HG02885 (cell line): ENCODE measurements at regions not wholly inside any gene's neighbourhood (a gene's known extent, or its start where the extent isn't known, plus 50 kb on each side); places are given as distances from the start of the nearest gene placed in this dataset.
"Not testable (repeated sequence)": the region's sequence is repeated elsewhere in the genome, so short reads cannot be mapped to it uniquely, and the experiment has no call there.

ENCODE experiments used
- ATAC-seq: cut with Tn5 transposase; IDR thresholded peaks from one replicate; pipeline ENCODE4 v1.9.1; 2021; ENCODE audit warnings: mild to moderate bottlenecking; ENCODE audit not compliant: unreplicated experiment, poor library complexity

DNA sequence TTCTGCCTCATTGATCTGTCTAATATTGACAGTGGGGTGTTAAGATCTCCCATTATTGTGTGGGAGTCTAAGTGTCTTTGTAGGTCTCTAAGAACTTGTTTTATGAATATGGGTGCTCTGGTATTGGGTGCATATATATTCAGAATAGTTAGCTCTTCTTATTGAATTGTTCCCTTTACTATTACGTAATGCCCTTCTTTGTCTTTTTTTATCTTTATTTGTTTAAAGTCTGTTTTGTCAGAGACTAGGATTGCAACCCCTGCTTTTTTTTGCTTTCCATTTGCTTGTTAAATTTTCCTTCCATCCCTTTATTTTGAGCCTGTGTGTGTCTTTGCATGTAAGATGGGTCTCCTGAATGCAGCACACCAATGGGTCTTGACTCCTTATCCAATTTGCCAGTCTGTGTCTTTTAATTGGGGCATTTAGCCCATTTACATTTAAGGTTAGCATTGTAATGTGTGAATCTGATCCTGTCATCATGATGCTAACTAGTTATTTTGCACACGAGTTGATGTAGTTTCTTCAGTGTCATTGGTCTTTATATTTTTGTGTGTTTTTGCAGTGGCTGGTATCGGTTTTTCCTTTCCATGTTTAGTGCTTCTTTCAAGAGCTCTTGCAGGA is 1126.0 kb upstream of the TMEM132C start:
- not testable (repeated sequence) for ATAC-seq

DNA sequence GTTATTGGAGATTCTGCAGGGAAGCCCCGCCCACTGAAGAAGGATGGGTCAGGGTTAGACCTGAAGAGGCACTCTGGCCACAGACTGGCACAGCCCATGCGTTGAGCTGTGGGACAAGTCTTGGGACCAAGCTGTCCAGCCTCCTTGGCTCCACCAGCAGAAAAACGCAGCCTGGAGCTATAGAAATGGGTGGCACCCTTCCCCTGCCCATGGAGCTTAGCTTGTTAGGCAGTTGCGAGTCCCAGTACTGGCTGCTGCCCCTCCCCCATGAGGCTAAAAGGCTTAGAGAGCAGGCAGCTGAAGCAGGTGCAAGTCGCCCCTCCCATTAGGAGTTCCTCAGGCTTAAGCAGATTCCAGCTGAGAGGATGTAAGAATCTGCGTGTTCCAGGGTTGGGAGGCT is 1124.0 kb upstream of the TMEM132C start:
- no peak for ATAC-seq

GRCh38 chr12:127144770-127145169 is 1122.2 kb upstream of the TMEM132C start:
- ATAC-seq = no peak

- ATAC-seq = no peak
Observed at GRCh38 chr12:127145241-127145928, 1121.6 kb upstream of the TMEM132C start.

DNA sequence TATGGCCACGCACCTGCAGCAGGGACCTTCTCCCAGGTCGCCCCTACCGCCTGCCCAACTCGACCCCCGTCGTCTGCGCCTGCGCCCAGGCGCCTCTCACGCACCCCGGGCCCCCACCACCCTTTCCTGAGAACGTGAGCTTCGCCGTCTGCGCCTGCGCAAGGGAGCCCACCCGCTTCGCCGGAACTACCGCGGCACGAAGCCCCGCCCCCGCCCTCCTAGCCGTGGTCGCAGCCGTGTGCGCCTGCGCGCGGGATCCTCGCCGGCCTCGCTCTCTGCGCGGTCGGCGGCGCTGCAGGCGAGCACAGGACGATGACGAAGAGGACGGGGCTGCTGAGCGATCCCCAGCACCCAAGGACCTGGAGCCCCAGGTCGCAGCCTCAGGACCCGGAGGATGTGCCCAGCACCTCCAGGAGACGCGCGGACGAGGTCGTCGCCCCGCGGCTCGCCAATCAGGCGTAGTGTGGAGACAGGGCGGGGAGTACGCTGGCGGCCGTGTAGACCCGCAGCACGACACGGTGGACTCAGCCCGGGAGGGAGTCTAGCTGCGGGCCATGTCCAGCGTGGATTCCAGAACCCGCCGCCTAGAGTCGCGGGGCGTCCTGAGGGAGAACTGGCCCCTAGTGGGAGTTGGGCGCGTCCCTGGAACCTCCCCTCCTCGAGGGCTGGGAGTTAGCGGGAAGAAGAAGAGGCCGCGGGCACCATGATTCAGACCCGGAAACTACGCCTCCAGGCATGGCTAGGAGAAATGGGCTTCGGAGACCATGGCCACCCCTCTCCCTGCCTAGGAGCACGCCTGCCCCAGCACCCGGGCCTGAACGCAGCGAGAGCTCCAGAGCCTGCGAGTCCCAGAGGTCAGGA is 1120.8 kb upstream of the TMEM132C start:
- no peak for ATAC-seq

DNA sequence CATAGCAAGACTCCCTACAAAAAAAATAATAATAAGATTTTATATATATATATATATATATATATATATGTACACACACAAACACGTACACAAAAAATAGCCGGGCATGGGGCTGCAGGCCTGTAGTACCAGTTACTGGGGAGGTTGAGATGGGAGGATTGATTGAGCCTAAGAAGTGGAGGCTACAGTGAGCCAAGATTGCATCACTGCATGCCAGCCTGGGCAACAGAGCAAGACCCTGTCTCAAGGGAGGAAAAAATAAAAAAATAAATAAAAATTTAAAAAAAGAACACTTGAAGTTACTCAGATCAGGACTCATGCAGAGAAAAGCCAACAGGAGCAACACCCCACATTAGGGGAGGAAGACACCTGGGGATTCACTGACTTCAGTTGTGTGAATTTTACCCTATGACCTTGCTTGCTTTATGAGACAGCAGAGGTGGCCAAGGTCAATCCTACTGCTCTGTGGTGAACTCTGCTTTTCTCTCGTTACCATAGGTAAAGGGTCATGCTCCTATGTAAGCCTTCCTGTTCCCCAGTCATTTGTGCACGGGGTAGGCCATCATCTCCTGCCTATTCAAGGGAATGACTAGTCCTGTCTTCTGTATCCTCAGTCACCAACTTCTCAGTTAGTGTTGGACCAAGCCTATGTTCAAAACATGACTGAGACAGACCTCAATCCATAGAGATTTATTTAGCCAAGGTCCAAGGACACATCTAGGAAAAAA is 1119.8 kb upstream of the TMEM132C start:
- ATAC-seq = no peak

GRCh38 chr12:127147724-127148123 is 1119.2 kb upstream of the TMEM132C start:
- ATAC-seq = no peak

GRCh38 chr12:127148318-127148717 is 1118.7 kb upstream of the TMEM132C start:
- ATAC-seq = no peak

DNA sequence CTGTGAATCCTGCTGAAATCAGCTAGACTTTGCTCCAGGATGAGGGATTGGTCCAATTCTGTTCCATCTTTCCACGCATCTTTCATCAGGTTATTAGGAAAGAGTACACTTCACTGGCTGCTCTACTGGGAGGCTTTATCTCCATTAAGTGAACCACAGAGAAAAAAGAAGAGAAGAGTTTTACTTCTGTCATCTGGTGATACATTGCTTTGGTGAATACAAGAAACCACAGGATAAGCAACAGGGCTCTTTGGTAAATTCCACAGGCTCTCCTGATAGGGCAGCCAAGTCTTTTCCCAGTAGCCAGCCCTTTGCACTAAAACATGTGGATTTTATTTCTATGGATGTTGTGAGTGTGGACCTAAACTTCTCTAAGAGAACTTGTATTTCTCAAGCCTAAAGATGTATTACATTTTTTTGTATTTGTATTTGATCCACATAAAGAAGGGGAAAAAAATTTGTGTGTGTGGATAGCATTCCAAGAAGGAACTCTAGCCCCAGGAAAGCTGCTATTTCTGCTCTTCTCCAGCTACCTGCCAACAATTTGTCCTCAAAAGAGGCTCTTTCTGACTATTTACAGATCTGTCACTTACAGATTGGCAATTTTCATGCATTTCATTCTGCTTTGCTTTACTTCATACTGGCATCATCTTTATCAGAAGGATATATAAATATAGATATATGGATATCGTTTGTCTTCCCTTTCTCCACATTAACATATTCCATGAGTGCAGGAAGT is 1117.6 kb upstream of the TMEM132C start:
- no peak for ATAC-seq

DNA sequence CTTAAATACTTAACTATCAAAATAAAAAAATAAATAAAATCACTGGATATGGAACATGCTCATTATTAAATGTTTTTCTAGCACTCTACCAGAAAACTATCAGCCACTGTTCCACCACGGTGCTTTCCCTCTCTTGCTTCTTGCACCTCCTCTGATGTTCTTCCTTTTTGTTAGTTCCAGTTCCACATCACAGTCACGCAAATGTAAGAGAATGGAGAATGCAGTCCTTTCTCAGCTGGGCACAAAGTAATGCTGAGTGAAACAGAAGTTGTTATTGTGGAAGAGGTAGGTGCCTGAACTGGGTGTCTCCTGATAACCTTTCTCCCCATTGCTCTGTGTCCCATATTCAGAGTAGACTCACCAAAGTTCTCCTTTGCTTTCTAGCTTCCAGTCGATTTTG is 1116.9 kb upstream of the TMEM132C start:
- ATAC-seq = no peak

DNA sequence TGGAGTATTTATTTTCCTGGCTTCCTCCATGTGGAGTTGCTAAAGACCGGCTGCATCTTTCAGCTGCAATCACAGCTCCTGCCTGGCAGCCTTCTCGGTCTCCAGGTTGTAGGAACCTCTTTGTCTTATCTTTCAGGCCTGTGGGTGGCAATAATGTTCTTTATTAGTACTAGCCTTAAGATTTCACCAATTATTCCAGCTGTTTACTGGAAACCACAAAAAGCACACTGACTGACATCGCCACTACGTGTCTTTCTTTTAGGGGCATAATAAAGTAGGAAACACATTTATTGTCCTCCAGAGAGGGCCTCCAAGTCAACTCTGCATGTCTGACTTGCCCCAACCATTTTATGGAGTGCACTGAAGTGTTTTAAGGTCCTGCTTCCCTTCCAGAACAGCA is 1116.5 kb upstream of the TMEM132C start:
- no peak for ATAC-seq

DNA sequence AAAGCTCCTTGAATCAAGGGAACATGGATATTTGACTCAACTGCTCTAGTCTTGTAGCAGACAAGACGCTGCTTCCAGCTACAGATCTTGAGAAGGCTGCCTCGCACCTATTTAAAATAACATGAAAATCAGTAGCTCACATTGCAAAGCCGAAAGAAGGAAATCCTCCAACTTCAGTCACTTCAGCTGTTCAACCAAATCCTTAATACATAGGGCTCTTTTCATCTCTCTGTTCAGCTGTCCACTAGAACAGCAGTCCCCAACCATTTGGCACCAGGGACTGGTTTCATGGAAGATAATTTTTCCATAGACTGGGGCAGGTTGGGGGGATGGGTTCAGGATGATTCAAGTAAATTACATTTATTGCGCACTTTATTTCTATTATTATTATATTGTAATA is 1116.0 kb upstream of the TMEM132C start:
- ATAC-seq = no peak

GRCh38 chr12:127153996-127154395 is 1113.0 kb upstream of the TMEM132C start:
- no peak for ATAC-seq

DNA sequence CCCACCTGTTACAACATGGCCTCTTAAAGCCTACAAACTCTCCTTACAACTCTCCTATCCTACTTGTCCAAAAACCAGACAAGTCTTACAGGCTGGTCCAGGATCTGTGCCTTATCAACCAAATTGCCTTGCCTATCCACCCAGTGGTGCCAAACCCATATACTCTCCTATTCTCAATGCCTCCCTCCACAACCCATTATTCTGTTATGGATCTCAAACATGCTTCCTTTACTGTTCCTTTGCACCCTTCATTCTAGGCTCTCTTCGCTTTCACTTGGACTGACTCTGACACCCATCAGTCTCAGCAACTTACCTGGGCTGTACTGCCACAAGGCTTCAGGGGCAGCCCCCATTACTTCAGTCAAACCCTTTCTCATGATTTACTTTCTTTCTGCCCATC is 1112.1 kb upstream of the TMEM132C start:
- not testable (repeated sequence) for ATAC-seq

DNA sequence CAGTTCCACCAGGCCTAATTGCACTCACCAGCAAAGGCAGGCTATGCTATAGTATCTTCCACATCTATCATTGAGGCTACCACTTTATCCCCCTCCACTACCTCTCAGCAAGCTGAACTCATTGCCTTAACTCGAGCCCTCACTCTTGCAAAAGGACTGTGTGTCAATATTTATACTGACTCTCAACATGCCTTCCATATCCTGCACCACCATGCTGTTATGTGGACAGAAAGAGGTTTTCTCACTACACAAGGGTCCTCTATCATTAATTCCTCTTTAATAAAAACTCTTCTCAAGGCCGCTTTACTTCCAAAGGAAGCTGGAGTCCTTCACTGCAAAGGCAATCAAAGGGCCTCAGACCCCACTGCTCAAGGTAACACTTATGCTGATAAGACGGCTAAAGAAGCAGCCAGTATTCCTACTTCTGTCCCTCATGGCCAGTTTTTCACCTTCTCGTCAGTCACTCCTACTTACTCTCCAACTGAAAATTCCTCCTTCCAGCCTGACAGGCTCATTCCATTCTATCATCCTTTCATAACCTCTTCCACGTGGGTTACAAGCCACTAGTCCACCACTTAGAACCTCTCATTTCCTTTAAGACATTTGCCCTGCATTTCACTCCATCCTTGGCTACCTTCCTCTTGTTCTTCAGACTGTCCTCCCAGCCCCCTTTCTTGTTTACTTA is 1110.9 kb upstream of the TMEM132C start:
- ATAC-seq = not testable (repeated sequence)

GRCh38 chr12:127157501-127158366 is 1109.2 kb upstream of the TMEM132C start:
- not testable (repeated sequence) for ATAC-seq

GRCh38 chr12:127158385-127159061 is 1108.4 kb upstream of the TMEM132C start:
- ATAC-seq = no peak

DNA sequence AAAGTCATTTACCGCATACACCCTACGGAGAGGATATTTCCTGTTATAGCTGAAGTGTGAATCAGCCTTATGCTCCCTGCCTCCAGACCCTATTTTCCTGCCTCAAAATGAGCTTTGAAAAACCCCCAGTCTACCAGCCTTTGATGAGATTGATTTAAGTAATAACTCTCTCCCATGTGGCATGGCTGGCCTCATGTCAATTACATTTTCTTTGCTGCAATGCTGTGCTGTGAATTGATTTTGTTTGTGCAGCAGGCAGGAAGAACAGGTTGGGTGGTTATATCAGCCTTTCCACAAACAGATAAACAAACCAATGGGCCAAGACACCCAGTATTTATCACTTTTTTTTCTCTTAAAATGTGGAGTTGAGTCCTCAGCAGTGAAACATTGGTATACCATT is 1105.5 kb upstream of the TMEM132C start:
- ATAC-seq = no peak
